ENCODE measurements at regions not wholly inside any gene's neighbourhood (a gene's known extent, or its start where the extent isn't known, plus 50 kb on each side); places are given as distances from the start of the nearest gene placed in this dataset.
"Not testable (repeated sequence)": the region's sequence is repeated elsewhere in the genome, so short reads cannot be mapped to it uniquely, and the experiment has no call there.

DNA sequence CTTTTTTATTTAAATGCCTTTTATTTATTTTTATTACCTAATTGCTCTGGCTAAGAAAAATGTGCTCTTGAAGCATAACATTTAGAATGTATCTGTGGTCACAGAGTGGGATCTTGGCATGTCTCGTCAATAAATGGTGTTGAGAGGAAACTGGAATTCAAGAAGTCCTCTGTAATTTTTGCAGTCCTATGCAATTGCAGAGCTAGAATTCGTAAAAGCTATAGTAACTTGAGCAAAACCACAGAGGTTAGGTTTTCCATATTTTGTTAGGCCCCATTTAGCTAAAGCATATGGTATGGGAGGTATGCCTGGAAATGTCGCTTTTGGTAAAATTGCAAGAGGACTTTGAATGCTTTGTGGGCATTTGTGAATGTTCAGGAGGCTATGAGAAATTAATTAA is 466.7 kb upstream of the NFIA start:
- dilution Hi-C loops (cut with MboI; ENCODE audit: extremely low pct_ligation_motif_present, low sequenced_read_pairs): no loop called here
- no peak overlapping the region for H3K4me2 ChIP-seq (ENCODE audit: control insufficient read depth, extremely low read depth, insufficient read depth, low read depth, low read length)
- no peaks in the 10 kb centered on the region for H3K79me2 ChIP-seq (ENCODE audit: control insufficient read depth, insufficient read depth, low read length)
- H2AFZ ChIP-seq (ENCODE audit: control insufficient read depth, low read length): no peak overlapping the region
- H3K36me3 ChIP-seq (ENCODE audit: control insufficient read depth in 2 of 2, extremely low read depth in 1 of 2, insufficient read depth in 2 of 2, low read length in 2 of 2): no peaks in the 10 kb centered on the region
- no peaks in the 10 kb centered on the region for H3K9me3 ChIP-seq (ENCODE audit: control insufficient read depth, low read depth, low read length)
- no peak overlapping the region for H3K4me3 ChIP-seq (ENCODE audit: control insufficient read depth in 2 of 3, extremely low read depth in 1 of 3, insufficient read depth in 2 of 3, low read depth in 1 of 3, low read length in 3 of 3)
- DNase-seq (ENCODE audit: low read depth, low spot score): no peak
- no peak overlapping the region for H3K9ac ChIP-seq (ENCODE audit: control insufficient read depth, extremely low read depth, insufficient read depth, low read length)
- H3K27ac ChIP-seq (ENCODE audit: control insufficient read depth, insufficient read depth, low read length): no peak overlapping the region
- H3K27me3 ChIP-seq (ENCODE audit: control insufficient read depth, extremely low read depth, insufficient read depth, low read length): no peaks in the 10 kb centered on the region
- no peaks in the 10 kb centered on the region for H3K4me1 ChIP-seq (ENCODE audit: control insufficient read depth, extremely low read depth, insufficient read depth, low read length)
- H4K20me1 ChIP-seq (ENCODE audit: control insufficient read depth, extremely low read depth, insufficient read depth, low read length): no peaks in the 10 kb centered on the region
- no peaks in the 10 kb centered on the region for H3K9me1 ChIP-seq (ENCODE audit: control insufficient read depth, extremely low read depth, insufficient read depth, low read length)
- FAIRE-seq: no peak
- no peak for TF ChIP-seq CTCF (optimal IDR thresholded peaks at IDR 0.05 in 1 of 3, IDR thresholded peaks at IDR 0.05 in 1 of 3, conservative IDR thresholded peaks at IDR 0.05 in 1 of 3; ENCODE audit: extremely low read depth in 1 of 3, insufficient read depth in 2 of 3, low read length in 3 of 3)
- no peak for TF ChIP-seq EZH2 (IDR thresholded peaks at IDR 0.05; ENCODE audit: low read length)

DNA sequence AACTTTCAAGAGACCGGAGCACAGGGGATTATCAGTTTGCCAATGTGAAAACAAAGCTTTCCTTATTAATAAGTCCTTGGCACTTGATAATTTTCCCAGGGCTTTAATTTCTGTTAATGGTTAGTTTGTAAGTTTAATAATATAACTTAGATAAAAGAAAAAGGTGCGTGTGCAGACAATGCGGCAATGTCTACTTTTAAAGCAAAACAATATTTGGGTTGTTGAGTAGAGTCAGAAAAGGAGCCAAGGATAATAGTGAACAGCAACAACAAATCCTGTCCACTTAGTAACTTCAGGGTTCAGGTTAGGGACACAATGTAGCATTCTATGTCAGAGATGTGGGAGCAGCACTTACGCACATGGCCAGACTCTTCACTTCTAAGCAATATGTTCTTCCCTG is 469.6 kb upstream of the NFIA start:
- DNase-seq (ENCODE audit: low read depth, low spot score) (no peak), FAIRE-seq (no peak)
- Histone ChIP-seq H3K9ac (ENCODE audit: control insufficient read depth, extremely low read depth, insufficient read depth, low read length) (no peak overlapping the region), H3K79me2 (ENCODE audit: control insufficient read depth, insufficient read depth, low read length) (no peaks in the 10 kb centered on the region), H4K20me1 (ENCODE audit: control insufficient read depth, extremely low read depth, insufficient read depth, low read length) (no peaks in the 10 kb centered on the region), H2AFZ (ENCODE audit: control insufficient read depth, low read length) (no peak overlapping the region), H3K27ac (ENCODE audit: control insufficient read depth, insufficient read depth, low read length) (no peak overlapping the region), H3K27me3 (ENCODE audit: control insufficient read depth, extremely low read depth, insufficient read depth, low read length) (no peaks in the 10 kb centered on the region), H3K9me3 (ENCODE audit: control insufficient read depth, low read depth, low read length) (no peaks in the 10 kb centered on the region), H3K9me1 (ENCODE audit: control insufficient read depth, extremely low read depth, insufficient read depth, low read length) (no peaks in the 10 kb centered on the region), H3K36me3 (ENCODE audit: control insufficient read depth in 2 of 2, extremely low read depth in 1 of 2, insufficient read depth in 2 of 2, low read length in 2 of 2) (no peaks in the 10 kb centered on the region), H3K4me3 (ENCODE audit: control insufficient read depth in 2 of 3, extremely low read depth in 1 of 3, insufficient read depth in 2 of 3, low read depth in 1 of 3, low read length in 3 of 3) (no peak overlapping the region), H3K4me1 (ENCODE audit: control insufficient read depth, extremely low read depth, insufficient read depth, low read length) (no peaks in the 10 kb centered on the region), H3K4me2 (ENCODE audit: control insufficient read depth, extremely low read depth, insufficient read depth, low read depth, low read length) (no peak overlapping the region)
- TF ChIP-seq CTCF (optimal IDR thresholded peaks at IDR 0.05 in 1 of 3, IDR thresholded peaks at IDR 0.05 in 1 of 3, conservative IDR thresholded peaks at IDR 0.05 in 1 of 3; ENCODE audit: extremely low read depth in 1 of 3, insufficient read depth in 2 of 3, low read length in 3 of 3): no peak
- TF ChIP-seq EZH2 (IDR thresholded peaks at IDR 0.05; ENCODE audit: low read length): no peak
- dilution Hi-C loops (cut with MboI; ENCODE audit: extremely low pct_ligation_motif_present, low sequenced_read_pairs): no loop called here

- H3K4me1 ChIP-seq (ENCODE audit: control insufficient read depth, extremely low read depth, insufficient read depth, low read length); H3K9me1 ChIP-seq (ENCODE audit: control insufficient read depth, extremely low read depth, insufficient read depth, low read length); DNase-seq (ENCODE audit: low read depth, low spot score); H3K9me3 ChIP-seq (ENCODE audit: control insufficient read depth, low read depth, low read length); H4K20me1 ChIP-seq (ENCODE audit: control insufficient read depth, extremely low read depth, insufficient read depth, low read length); H3K4me2 ChIP-seq (ENCODE audit: control insufficient read depth, extremely low read depth, insufficient read depth, low read depth, low read length); H2AFZ ChIP-seq (ENCODE audit: control insufficient read depth, low read length); H3K79me2 ChIP-seq (ENCODE audit: control insufficient read depth, insufficient read depth, low read length); H3K27me3 ChIP-seq (ENCODE audit: control insufficient read depth, extremely low read depth, insufficient read depth, low read length); H3K27ac ChIP-seq (ENCODE audit: control insufficient read depth, insufficient read depth, low read length); H3K36me3 ChIP-seq (ENCODE audit: control insufficient read depth in 2 of 2, extremely low read depth in 1 of 2, insufficient read depth in 2 of 2, low read length in 2 of 2); FAIRE-seq; H3K9ac ChIP-seq (ENCODE audit: control insufficient read depth, extremely low read depth, insufficient read depth, low read length); H3K4me3 ChIP-seq (ENCODE audit: control insufficient read depth in 2 of 3, extremely low read depth in 1 of 3, insufficient read depth in 2 of 3, low read depth in 1 of 3, low read length in 3 of 3); dilution Hi-C loops (cut with MboI; ENCODE audit: extremely low pct_ligation_motif_present, low sequenced_read_pairs): not testable (repeated sequence)
Observed at GRCh38 chr1:60606921-60607320, 475.4 kb upstream of the NFIA start.

All from keratinocyte (primary cell).